Stimulated activated CD8-positive, alpha-beta memory T cell treated with anti-CD3 and anti-CD28 coated beads, Interleukin-4, amount 100 ng/mL, for 24 hours (primary cell): ENCODE measurements at regions not wholly inside any gene's neighbourhood (a gene's known extent, or its start where the extent isn't known, plus 50 kb on each side); places are given as distances from the start of the nearest gene placed in this dataset.
"Not testable (repeated sequence)": the region's sequence is repeated elsewhere in the genome, so short reads cannot be mapped to it uniquely, and the experiment has no call there.

Experiments used
- DNase-seq: peaks from one replicate; pipeline ENCODE4 v3.0.0-alpha.2; 2020; ENCODE audit warnings: low read depth

GRCh38 chr3:98644168-98644567 is 50.8 kb upstream of the CPOX start:
- DNase-seq: no peak

- DNase-seq: no peak
Observed at GRCh38 chr3:98645039-98645438, 51.6 kb upstream of the CPOX start.

GRCh38 chr3:98646680-98647079 is 53.3 kb upstream of the CPOX start:
- no peak for DNase-seq

- DNase-seq: no peak
Observed at GRCh38 chr3:98647197-98647596, 53.8 kb upstream of the CPOX start.

GRCh38 chr3:98650971-98651779 is 57.8 kb upstream of the CPOX start:
- no peak for DNase-seq

GRCh38 chr3:98651780-98652077 is 58.3 kb upstream of the CPOX start:
- DNase-seq: no peak

GRCh38 chr3:98655666-98656065 is 62.3 kb upstream of the CPOX start:
- no peak for DNase-seq

GRCh38 chr3:98657457-98657856 is 64.0 kb upstream of the CPOX start:
- DNase-seq: peak; percentile 13

GRCh38 chr3:98662699-98663098 is 69.3 kb upstream of the CPOX start:
- DNase-seq: no peak

GRCh38 chr3:98670020-98670419 is 76.6 kb upstream of the CPOX start:
- no peak for DNase-seq

GRCh38 chr3:98679986-98680385 is 83.2 kb upstream of the ST3GAL6 start:
- DNase-seq: no peak

GRCh38 chr3:98680723-98681122 is 82.4 kb upstream of the ST3GAL6 start:
- no peak for DNase-seq

- DNase-seq: no peak
Observed at GRCh38 chr3:98681486-98681885, 81.7 kb upstream of the ST3GAL6 start.

- not testable (repeated sequence) for DNase-seq
Observed at GRCh38 chr3:98682391-98682790, 80.7 kb upstream of the ST3GAL6 start.

- no peak for DNase-seq
Observed at GRCh38 chr3:98688363-98688762, 74.8 kb upstream of the ST3GAL6 start.

GRCh38 chr3:98690876-98691275 is 72.3 kb upstream of the ST3GAL6 start:
- no peak for DNase-seq

GRCh38 chr3:98691897-98692296 is 71.2 kb upstream of the ST3GAL6 start:
- no peak for DNase-seq

- no peak for DNase-seq
Observed at GRCh38 chr3:98692787-98693473, 70.2 kb upstream of the ST3GAL6 start.

- no peak for DNase-seq
Observed at GRCh38 chr3:98695796-98696195, 67.3 kb upstream of the ST3GAL6 start.

- DNase-seq: not testable (repeated sequence)
Observed at GRCh38 chr3:98696296-98696695, 66.8 kb upstream of the ST3GAL6 start.

GRCh38 chr3:98697225-98697624 is 65.9 kb upstream of the ST3GAL6 start:
- DNase-seq: no peak

GRCh38 chr3:98699132-98699531 is 64.0 kb upstream of the ST3GAL6 start:
- DNase-seq: no peak

GRCh38 chr3:98701071-98701675 is 62.0 kb upstream of the ST3GAL6 start:
- no peak for DNase-seq
